GM19397 (cell line): ENCODE measurements at regions not wholly inside any gene's neighbourhood (a gene's known extent, or its start where the extent isn't known, plus 50 kb on each side); places are given as distances from the start of the nearest gene placed in this dataset.
"Not testable (repeated sequence)": the region's sequence is repeated elsewhere in the genome, so short reads cannot be mapped to it uniquely, and the experiment has no call there.

Source experiments
- ATAC-seq: cut with Tn5 transposase; IDR thresholded peaks from one replicate; pipeline ENCODE4 v1.9.1; 2021; ENCODE audit warnings: mild to moderate bottlenecking, moderate library complexity; ENCODE audit not compliant: unreplicated experiment

- no peak for ATAC-seq
Observed at GRCh38 chr16:85527042-85527766, 85.9 kb upstream of the GSE1 start.

DNA sequence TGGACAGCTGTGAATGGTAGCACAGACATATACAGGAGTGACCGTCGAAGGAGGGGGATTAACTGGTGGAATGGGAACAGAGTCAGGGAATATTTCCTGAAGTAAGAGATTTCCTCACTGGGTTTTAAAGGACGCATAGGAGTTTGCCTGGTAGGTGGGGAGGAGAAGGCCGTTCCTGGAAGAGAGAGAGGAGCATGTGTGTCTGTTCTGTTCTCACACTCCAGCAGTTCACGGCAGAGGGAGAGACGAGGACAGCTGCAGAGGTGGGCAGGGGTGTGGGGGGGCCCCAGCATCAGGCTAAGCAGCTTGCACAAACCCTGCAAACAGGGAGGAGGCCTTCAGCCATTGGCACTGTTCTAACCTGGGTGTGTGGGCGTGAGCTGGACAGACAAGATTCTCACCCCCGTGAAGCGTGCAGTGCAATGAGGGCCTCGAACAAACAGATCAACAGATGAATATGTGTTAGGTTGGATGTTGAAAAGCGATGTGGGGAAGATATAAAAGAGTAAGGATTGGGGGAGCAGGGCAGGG is 85.3 kb upstream of the GSE1 start:
- no peak for ATAC-seq

DNA sequence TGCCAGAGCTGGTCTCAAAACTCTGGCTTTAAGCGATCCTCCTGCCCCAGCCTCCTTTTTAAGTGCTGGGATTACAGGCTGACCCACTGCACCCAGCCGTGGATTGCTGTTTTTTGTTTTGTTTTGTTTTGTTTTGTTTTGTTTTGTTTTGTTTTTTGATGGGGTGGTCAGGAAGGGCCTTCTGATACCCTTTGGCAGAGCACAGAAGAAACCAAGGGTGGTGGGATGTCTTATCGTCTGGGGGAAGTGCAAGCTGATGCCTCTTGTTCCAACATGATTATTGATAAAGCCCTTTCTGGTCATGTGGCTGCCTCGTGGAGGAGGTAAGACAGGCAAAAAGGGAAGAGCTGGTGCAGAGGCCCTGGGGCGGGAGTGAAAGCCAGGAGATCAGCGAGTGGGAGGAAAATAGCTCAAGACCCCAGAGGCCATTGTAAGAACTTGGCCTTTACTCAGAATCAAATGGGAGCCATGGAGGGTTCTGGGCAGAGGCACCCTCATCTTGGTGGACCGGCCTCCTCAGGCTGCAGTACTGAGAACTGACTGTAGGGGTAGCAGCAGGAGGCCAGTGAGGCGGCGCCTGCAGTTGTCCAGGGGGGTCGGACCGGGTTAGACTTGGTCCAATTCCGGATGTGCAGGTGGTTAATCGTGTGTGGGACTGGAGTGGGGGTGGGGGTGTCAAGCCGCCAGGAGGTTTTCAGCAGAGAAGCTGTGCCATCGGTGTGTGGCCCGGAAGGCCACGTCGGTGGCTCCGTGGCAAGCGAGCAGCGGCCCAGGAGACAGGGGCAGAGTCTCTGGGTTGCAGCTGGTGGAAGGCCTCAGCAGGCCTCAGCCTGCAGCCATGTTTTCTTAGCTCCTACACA is 84.4 kb upstream of the GSE1 start:
- ATAC-seq = no peak

DNA sequence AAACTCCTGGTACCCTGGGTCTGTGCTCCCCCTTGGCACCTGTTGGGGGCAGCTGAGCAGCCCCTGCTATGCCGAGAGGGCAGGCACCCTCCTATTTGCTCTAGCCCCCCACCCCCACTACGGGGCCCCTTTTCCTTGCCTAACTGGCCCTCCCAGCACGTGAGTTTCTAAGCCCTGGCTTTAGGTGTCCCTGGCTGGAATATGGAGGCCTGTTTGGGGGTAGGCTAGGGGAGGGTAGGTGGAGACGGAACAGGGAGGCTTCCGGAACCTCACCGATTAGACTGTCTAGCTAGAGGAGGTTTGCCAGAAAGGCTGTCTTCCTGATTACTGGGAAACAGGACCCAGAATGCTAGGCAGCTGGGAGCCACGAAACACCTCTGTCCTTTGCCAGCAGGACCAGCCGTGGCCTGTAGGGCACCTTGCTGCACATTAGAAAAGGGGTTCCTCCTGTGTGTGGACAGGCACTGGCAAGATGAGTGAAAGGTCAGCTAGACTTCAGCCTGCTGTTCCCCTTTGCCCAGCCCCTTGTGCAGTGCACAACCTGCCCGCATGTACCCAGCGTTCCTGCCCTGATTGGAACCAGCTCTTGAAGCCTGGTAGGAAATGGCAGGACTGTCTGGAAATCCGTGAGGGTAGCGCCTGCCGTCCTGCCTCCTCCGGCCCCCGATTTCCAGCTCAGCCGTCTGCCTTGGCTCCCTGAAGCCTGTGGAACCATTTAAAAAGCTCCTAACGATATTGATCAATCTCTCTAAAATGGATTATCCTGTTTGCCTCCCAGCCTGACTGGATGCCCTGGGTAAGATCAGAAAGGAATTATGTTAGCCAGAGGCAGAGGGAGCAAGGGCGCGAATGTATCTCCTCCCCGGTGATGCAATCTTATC is 83.4 kb upstream of the GSE1 start:
- ATAC-seq = no peak

DNA sequence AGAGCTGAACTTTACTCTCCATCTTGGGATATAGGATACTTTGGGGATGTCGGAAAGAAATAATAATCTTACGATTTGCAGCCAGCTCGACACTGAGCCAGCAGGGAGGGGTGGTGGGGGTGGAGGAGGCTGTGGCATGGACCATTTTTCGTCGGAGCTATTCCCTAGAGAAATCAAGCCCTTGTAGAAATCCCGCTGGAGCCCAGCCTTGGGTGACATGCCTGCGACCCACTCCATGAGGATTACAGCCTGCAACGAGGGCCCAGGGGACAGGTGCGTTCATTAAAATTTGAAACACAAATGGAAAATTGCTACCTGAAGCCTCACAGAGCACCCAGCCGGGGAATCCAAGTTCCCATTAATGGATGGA is 82.8 kb upstream of the GSE1 start:
- ATAC-seq = no peak

- no peak for ATAC-seq
Observed at GRCh38 chr16:85531516-85531915, 81.6 kb upstream of the GSE1 start.

DNA sequence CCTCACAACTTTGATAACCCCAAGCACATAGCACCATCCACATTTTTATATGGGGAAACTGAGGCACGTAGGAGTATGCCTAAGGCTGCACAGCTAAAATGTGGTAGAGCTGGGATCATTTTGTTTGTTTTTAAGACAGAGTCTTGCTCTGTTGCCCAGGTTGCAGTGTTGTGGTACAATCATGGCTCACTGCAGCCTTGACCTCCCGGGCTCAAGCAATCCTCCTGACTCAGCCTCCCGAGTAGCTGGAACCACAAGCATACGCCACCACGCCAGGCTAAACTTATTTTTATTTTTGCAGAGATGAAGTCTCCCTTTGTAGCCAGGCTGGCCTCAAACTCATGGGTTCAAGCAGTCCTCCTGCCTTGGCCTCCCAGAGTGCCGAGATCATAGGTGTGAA is 81.0 kb upstream of the GSE1 start:
- ATAC-seq = no peak

DNA sequence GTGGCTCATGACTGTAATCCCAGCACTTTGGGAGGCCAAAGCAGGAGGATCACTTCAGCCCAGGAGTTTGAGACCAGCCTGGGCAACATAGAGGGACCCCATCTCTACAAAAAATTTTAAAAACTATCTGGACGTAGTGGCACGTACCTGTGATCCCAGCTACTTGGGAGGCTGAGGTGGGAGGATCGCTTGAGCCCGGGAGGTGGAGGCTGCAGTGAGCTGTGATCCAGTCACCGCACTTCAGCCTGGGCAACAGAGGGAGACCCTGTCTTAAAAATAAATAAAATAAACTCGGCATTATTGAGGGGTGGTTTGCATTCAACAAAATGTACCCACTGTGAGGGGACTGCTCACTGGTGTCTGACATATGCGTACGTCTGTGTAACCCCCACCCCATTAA is 79.5 kb upstream of the GSE1 start:
- not testable (repeated sequence) for ATAC-seq

DNA sequence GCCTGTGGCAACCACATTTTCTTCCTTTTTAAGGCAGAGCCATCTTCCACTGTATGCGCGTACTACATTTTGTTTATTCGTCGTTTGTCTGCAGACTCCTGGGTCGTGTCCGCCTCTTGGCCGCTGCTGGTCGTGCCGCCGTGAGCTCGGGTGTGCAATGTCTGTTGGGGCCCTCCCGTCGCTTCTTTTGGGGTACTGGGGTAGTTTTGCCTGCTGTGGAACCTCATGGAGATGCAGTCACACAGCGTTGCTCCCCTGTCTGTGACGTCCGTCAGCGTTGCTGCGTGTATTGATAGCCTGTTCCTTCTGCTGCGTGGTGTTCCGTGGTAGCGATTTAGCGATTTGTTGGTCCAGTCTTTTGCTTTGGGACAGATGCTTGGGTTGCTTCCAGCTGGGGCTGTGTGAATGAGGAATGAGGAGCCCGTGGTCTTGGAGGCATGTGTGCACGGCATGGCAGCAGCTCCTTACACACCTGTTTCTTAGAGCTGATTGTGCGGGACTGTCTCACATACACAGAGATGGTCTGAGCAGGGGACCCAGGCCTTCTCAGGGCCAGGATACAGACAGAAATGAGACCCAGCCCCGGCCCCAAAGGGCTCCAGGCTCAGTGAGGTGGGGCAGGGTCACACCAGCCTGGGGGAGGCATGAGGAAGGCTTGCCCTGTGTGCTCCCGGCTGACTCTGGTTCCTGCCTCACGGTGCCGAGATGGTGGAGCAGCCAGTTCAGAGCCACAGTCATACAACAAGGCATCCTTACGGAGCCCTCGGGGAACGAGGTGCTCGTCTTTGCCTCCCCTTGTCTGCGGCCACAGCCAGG is 78.4 kb upstream of the GSE1 start:
- ATAC-seq = no peak

DNA sequence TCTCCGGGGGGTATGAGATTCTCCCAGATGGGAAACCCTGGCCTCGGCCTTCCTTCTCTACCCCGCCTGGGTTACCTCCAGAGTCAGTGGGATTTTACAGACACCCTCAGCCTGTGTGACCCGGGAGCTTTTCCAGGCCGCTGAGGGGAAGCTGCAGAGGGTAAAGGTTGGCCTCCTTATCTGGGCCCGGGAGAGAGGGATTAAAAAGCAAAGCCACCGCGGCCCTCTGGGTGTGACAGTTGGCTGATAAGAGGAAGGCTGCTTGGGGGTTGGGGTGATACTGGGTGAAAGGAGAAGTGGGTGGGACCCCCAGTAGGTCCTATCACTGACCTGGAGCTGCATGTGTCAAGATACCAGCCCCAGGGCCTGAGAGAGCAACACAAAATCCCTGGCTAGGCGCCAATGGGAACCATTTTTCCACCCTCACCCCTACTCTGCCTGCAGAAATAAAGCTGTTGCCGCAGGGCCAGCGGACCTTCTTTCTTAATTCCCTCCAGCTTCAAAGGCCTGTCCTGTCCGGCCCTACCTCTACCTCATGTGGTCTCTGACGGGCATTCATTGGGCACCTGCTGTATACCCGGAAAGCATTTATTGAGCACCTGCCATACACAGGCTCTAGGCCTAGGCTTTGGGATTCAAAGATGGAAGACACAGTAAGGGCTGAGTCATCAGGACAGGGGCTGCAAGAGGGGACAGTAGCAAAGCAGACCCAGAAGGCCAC is 77.6 kb upstream of the GSE1 start:
- no peak for ATAC-seq

- no peak for ATAC-seq
Observed at GRCh38 chr16:85536073-85536410, 77.1 kb upstream of the GSE1 start.

- no peak for ATAC-seq
Observed at GRCh38 chr16:85536411-85537330, 76.5 kb upstream of the GSE1 start.

DNA sequence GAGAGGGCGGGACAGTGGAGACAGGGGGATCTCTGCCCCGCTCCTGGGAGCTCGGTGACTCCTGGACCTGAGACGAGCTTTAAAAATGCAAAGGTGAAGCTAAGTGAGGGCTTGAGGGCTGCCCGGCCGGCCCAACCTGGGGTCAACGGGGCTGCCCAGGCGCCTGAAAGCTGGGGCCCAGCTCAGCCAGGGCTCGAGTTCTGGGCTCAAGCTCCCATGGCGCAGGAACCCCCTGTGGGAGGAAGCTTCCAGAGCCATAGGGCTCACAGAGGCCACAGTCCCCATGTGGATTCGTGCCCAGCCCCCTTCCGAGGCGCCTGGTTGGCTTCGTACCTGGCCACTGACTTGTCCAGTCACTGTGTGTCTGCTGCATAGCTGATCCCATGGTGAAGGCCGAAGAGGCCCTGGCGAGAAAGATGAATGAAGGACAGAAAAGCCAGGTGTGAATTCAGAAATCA is 75.8 kb upstream of the GSE1 start:
- no peak for ATAC-seq

- ATAC-seq = no peak
Observed at GRCh38 chr16:85537795-85538401, 75.2 kb upstream of the GSE1 start.

DNA sequence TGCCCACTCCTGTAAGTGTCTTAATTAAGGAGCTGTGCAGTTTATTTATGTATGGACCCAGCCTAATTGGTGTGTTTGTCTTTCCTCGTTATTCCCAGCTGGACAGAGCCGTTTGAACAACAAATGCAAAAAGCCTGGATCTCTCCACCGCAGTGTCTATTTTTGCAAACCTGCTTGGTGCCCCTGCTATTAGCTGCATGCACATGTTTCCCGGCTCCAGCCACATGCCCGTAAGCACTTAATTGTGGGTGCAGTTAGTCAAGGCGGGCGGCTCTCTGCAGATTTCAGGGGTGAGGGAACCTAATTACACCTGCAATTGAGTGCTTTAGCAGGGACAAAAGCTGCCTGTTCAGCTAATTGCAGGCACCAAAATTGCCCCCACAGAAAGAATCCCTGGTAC is 74.0 kb upstream of the GSE1 start:
- no peak for ATAC-seq

GRCh38 chr16:85539629-85540291 is 73.4 kb upstream of the GSE1 start:
- no peak for ATAC-seq

- ATAC-seq = no peak
Observed at GRCh38 chr16:85541181-85541580, 71.9 kb upstream of the GSE1 start.

- ATAC-seq = no peak
Observed at GRCh38 chr16:85541619-85541979, 71.5 kb upstream of the GSE1 start.
